H1 (cell line): ENCODE measurements at regions not wholly inside any gene's neighbourhood (a gene's known extent, or its start where the extent isn't known, plus 50 kb on each side); places are given as distances from the start of the nearest gene placed in this dataset.

Experiments
- CBX8 ChIP-seq: fragments of 300-800, 300-1000 bp; sonication (generic); IDR thresholded peaks from 2 replicates; pipeline ENCODE4 v1.7.1; 2016; ENCODE audit warnings: low read depth, low read length, borderline replicate concordance
- CEBPB ChIP-seq: IDR thresholded peaks from 2 replicates; pipeline ENCODE4 v1.6.1; 2012; ENCODE audit warnings: low read depth, low read length
- EZH2 ChIP-seq: fragments of 200-600 bp; sonication (generic); IDR thresholded peaks from 2 replicates; pipeline ENCODE4 v1.7.1; 2012; ENCODE audit warnings: low read depth, mild to moderate bottlenecking, moderate library complexity, low read length, inconsistent platforms; ENCODE audit not compliant: severe bottlenecking
- RNF2 ChIP-seq: fragments of 200-900, 300-1000 bp; sonication (generic); IDR thresholded peaks from 2 replicates; pipeline ENCODE4 v1.7.1; 2016; ENCODE audit warnings: borderline replicate concordance, low read depth, mild to moderate bottlenecking, antibody characterized with exemption, low read length; ENCODE audit not compliant: poor library complexity, severe bottlenecking; ENCODE audit errors: missing control alignments

DNA sequence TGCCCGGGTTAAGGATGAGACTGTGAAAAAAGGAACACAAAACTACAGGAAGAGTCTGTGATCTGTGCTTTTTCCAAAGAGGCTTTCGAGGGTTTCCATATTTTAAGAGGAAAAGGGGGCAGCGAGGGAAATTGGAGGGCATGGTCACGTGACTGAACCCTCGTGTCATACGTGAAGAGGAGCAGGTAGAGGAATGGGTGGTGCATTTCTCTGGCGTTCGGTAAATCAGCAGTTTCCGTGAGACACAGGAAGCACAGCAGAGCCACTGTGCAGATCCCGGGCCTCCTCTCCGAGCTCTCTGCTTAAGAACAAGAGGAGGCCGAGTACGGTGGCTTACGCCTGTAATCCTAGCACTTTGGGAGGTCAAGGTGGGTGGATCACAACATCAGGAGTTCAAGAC, 219.7 kb downstream of the NDUFA10 start (continued):
- no peak for TF ChIP-seq RNF2
- no peak for TF ChIP-seq CEBPB
- TF ChIP-seq CBX8: no peak
- no peak for TF ChIP-seq EZH2
- TF ChIP-seq, all 59 proteins: peak for 0
